ENCODE measurements at regions not wholly inside any gene's neighbourhood (a gene's known extent, or its start where the extent isn't known, plus 50 kb on each side); places are given as distances from the start of the nearest gene placed in this dataset.
A peak's percentile ranks its signal among the peaks of the same experiment; 100 is the strongest.

DNA sequence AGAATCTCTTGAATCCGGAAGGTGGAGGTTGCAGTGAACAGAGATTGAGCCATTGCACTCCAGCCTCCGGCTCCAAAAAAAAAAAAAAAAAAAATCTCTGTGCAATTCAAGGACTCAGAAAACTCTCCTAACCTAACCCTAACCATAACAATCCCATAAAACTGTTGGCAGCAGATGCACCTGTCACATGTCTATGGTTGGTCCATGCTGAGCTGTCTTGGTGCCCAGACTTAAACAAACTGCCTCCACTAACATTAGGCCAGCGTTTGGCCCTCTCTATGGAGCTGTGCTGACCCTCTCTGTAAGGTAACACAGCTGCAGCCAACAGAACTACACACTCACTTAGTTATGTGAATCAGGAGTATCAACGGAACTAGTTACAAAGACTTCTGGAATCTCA is 132.5 kb upstream of the PTER start:
- Histone ChIP-seq H3K36me3 (no peaks in the 10 kb centered on the region), H3K27ac (no peak overlapping the region), H3K27me3 (ENCODE audit: insufficient read depth, low read depth, severe bottlenecking) (no peaks in the 10 kb centered on the region), H3K9me3 (ENCODE audit: severe bottlenecking) (no peaks in the 10 kb centered on the region), H3K4me3 (ENCODE audit: low read depth, low read length) (no peak overlapping the region)
- TF ChIP-seq, protein P1, sequence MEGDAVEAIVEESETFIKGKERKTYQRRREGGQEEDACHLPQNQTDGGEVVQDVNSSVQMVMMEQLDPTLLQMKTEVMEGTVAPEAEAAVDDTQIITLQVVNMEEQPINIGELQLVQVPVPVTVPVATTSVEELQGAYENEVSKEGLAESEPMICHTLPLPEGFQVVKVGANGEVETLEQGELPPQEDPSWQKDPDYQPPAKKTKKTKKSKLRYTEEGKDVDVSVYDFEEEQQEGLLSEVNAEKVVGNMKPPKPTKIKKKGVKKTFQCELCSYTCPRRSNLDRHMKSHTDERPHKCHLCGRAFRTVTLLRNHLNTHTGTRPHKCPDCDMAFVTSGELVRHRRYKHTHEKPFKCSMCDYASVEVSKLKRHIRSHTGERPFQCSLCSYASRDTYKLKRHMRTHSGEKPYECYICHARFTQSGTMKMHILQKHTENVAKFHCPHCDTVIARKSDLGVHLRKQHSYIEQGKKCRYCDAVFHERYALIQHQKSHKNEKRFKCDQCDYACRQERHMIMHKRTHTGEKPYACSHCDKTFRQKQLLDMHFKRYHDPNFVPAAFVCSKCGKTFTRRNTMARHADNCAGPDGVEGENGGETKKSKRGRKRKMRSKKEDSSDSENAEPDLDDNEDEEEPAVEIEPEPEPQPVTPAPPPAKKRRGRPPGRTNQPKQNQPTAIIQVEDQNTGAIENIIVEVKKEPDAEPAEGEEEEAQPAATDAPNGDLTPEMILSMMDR (IDR thresholded peaks at IDR 0.05; ENCODE audit: low read depth, low read length): no peak
- DNase-seq: no peak

DNA sequence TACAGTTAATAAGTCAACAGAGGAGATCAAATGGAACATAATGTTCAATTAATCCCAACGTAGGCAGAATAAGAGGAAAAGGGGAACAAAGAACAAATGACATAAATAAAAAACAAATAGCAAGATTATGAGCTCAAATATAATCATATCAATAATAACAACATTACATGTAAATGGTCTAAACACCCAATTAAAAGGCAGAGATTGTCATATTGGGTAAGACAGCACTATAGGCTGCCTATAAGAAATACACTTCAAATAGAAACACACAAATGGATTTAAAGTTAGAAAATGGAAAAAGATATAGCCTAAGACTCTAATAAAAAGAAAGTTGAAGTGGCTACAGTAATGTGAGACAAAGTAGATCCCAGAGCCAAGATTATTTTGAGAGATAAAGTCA is 126.4 kb upstream of the PTER start:
- DNase-seq: no peak
- TF ChIP-seq, protein P1 (IDR thresholded peaks at IDR 0.05; ENCODE audit: low read depth, low read length): no peak
- Histone ChIP-seq H3K9me3 (ENCODE audit: severe bottlenecking) (no peaks in the 10 kb centered on the region), H3K36me3 (no peaks in the 10 kb centered on the region), H3K4me3 (ENCODE audit: low read depth, low read length) (no peak overlapping the region), H3K27me3 (ENCODE audit: insufficient read depth, low read depth, severe bottlenecking) (no peaks in the 10 kb centered on the region), H3K27ac (no peak overlapping the region)

DNA sequence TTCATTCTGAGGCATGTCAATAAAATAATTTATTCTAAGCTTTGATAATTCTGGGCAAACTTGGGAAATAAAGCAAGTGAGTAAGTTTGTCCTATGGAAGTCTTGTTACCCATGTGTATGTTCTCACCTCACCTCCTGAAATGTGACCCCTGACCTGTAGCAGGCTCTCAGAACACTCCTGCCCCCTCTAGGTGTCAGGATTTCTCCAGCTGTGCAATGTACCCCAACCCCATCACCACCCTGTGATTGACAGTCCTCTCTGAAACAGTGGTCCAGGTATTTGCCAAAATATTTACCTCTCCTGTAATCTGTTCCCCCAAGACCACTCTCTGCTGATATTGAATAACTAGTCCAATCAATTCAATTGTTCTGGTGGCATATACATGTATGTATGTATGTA is 122.6 kb upstream of the PTER start:
- no peaks in the 10 kb centered on the region for H3K36me3 ChIP-seq
- TF ChIP-seq, protein P1 (IDR thresholded peaks at IDR 0.05; ENCODE audit: low read depth, low read length): 0 out of 2 replicates have a peak, but pooled peaks have one; percentile 14
- no peaks in the 10 kb centered on the region for H3K9me3 ChIP-seq (ENCODE audit: severe bottlenecking)
- no peak overlapping the region for H3K4me3 ChIP-seq (ENCODE audit: low read depth, low read length)
- H3K27me3 ChIP-seq (ENCODE audit: insufficient read depth, low read depth, severe bottlenecking): no peaks in the 10 kb centered on the region
- H3K27ac ChIP-seq: no peak overlapping the region
- DNase-seq: no peak

DNA sequence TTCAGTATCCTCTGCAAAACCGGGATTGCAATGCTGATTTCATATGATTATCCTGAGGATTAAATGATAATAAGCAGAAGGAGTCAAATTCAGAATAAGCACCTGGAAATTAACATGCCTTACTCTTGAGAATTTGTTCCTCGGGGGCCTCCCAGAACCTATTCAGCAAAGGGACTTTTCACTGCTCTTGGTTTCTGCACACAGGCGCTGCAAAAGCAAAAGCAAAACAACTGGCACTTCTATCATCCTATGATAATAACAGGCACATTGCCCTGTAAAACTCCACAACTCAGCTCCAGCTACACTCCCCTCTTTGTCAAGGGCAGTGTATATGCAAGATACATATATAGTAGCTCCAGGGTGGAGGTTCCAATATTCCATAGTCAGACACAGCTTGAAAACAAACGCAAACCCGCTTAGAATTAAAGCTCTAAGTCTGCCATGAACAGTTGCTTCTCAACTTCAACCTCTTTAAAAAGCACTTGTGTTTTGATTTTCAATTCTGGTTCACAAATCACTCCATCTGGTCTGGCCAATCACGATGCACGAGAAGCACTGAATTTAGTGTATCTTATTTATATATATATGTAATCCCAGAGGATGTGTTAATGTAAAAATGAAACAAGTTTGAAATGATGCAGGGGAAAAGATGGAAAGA is 119.9 kb upstream of the PTER start:
- TF ChIP-seq, protein P1 (IDR thresholded peaks at IDR 0.05; ENCODE audit: low read depth, low read length): no peak
- DNase-seq: no peak
- Histone ChIP-seq H3K9me3 (ENCODE audit: severe bottlenecking) (no peaks in the 10 kb centered on the region), H3K27ac (no peak overlapping the region), H3K36me3 (no peaks in the 10 kb centered on the region), H3K4me3 (ENCODE audit: low read depth, low read length) (peak overlapping the region; percentile 14; the same call in 1 of the 2 replicates), H3K27me3 (ENCODE audit: insufficient read depth, low read depth, severe bottlenecking) (no peaks in the 10 kb centered on the region)

DNA sequence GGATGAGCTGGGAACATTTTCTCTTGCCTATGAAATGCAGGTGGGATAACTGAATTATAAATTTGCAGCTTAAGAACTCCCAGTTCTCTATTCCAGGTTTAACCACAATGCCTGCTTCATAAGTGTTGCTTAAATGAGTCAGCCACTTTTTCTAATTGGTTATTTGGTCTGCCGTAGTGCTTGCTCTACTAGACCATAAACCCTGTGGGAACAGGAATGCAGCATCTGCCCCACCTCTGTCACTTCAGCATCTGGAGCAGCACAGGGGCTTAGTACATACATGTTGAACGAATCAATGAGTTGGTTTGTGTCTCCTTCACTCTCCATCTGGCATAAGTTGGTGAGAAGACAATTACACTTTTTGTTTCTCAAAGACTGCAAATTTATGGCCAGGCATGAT is 95.2 kb upstream of the PTER start:
- TF ChIP-seq, protein P1 (IDR thresholded peaks at IDR 0.05; ENCODE audit: low read depth, low read length): no peak
- no peak overlapping the region for H3K4me3 ChIP-seq (ENCODE audit: low read depth, low read length)
- no peaks in the 10 kb centered on the region for H3K9me3 ChIP-seq (ENCODE audit: severe bottlenecking)
- no peaks in the 10 kb centered on the region for H3K27me3 ChIP-seq (ENCODE audit: insufficient read depth, low read depth, severe bottlenecking)
- H3K36me3 ChIP-seq: no peaks in the 10 kb centered on the region
- no peak overlapping the region for H3K27ac ChIP-seq
- DNase-seq: no peak

DNA sequence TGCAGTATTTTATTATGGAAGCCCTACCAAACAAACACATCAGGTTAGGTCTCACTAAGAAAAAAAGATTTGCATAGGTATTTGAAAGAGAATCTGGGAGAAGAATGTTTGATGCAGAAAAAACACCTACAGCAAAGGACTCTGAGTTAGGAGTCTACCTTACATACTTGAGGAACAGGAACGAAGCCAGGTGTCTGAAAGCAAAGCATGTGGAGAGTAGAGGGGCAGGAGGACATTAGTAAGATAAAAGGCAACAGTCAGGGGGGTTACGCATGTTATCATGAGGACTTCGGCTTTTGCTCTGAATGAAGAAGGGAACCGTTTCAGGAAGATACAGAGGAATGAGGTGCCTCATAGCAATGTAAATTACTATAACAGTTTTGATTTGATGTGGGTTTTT is 87.9 kb upstream of the PTER start:
- no peak overlapping the region for H3K4me3 ChIP-seq (ENCODE audit: low read depth, low read length)
- no peak overlapping the region for H3K27ac ChIP-seq
- no peak for DNase-seq
- no peaks in the 10 kb centered on the region for H3K36me3 ChIP-seq
- H3K27me3 ChIP-seq (ENCODE audit: insufficient read depth, low read depth, severe bottlenecking): no peaks in the 10 kb centered on the region
- TF ChIP-seq, protein P1 (IDR thresholded peaks at IDR 0.05; ENCODE audit: low read depth, low read length): no peak
- no peaks in the 10 kb centered on the region for H3K9me3 ChIP-seq (ENCODE audit: severe bottlenecking)
